GM12878 (cell line): ENCODE measurements at regions not wholly inside any gene's neighbourhood (a gene's known extent, or its start where the extent isn't known, plus 50 kb on each side); places are given as distances from the start of the nearest gene placed in this dataset.

Experiments used
- ATAC-seq: fragments of 200-7000 bp; cut with Tn5 transposase; 3 replicates; pipeline ENCODE4 v1.9.1; 2020; ENCODE audit warnings: mild to moderate bottlenecking, moderate library complexity
- BruUV-seq: library from RNA; stranded (reverse); fragments of 400-500 nt; replicated peaks from 2 replicates; lab custom pipeline; 2021; lab: Mats Ljungman, UMichigan
- CTCF ChIA-PET: fragments of 300-600 bp; sonication (Branson Sonifier 250); formaldehyde crosslinking; extraction: SDS; loops from one replicate; lab custom pipeline; 2021; ENCODE audit warnings: inconsistent platforms; lab: Yijun Ruan, JAX
- POLR2A ChIA-PET: fragments of 350-600 bp; formaldehyde crosslinking; extraction: SDS; loops from one replicate; lab custom pipeline; 2021; ENCODE audit warnings: inconsistent platforms; lab: Charles Lee
- RAD21 ChIA-PET: fragments of 300-600 bp; sonication (Branson Sonifier 250); formaldehyde crosslinking; loops from one replicate; lab custom pipeline; 2023; ENCODE audit warnings: antibody characterized with exemption; ENCODE audit not compliant: unreplicated experiment; lab: Charles Lee
- SMC1A ChIA-PET: fragments of 300-600 bp; sonication (Branson Sonifier 250); formaldehyde crosslinking; loops from one replicate; lab custom pipeline; 2023; ENCODE audit not compliant: unreplicated experiment, uncharacterized antibody; lab: Charles Lee
- DNase-seq: peaks from one replicate; pipeline ENCODE4 v3.0.0-alpha.2; 2011; ENCODE audit warnings: low read depth, low spot score
- FAIRE-seq: peaks from 3 replicates; lab custom pipeline; 2011; peaks lifted over from hg19 to GRCh38; lab: Jason Lieb, UNC
- H2AFZ ChIP-seq: 2 replicates; pipeline ENCODE4 v1.6.0; 2011; ENCODE audit warnings: low read depth, low read length, control low read depth; ENCODE audit not compliant: control insufficient read depth
- H3K27ac ChIP-seq: 2 replicates; pipeline ENCODE4 v1.5.1; 2011; ENCODE audit warnings: control low read depth; ENCODE audit not compliant: control insufficient read depth, insufficient read depth
- H3K27me3 ChIP-seq, 2 experiments: replicated peaks in 1 of 2; 2 replicates each; pipeline versions ENCODE4 v1.6.0 to v1.6.1; 2011; ENCODE audit warnings: low read length in 1 of 2; ENCODE audit not compliant: control insufficient read depth in 2 of 2, insufficient read depth in 2 of 2
- H3K36me3 ChIP-seq, 2 experiments: 2 replicates each; pipeline ENCODE4 v1.5.1; 2011; ENCODE audit warnings: low read length in 1 of 2; ENCODE audit not compliant: control insufficient read depth in 2 of 2, insufficient read depth in 2 of 2
- H3K4me1 ChIP-seq: 2 replicates; pipeline ENCODE4 v1.6.1; 2011; ENCODE audit warnings: mild to moderate bottlenecking, low read length, moderate library complexity, mixed read lengths; ENCODE audit not compliant: control insufficient read depth, insufficient read depth
- H3K4me2 ChIP-seq: 2 replicates; pipeline ENCODE4 v1.6.0; 2011; ENCODE audit warnings: control low read depth; ENCODE audit not compliant: control insufficient read depth, insufficient read depth
- H3K4me3 ChIP-seq: fragments of 200-600 bp; sonication (generic); 2 replicates; pipeline ENCODE4 v1.5.1; 2016
- H3K79me2 ChIP-seq: 2 replicates; pipeline ENCODE4 v1.6.0; 2011; ENCODE audit warnings: low read length; ENCODE audit not compliant: control insufficient read depth, insufficient read depth
- H3K9ac ChIP-seq: 2 replicates; pipeline ENCODE4 v1.8.0; 2011; ENCODE audit warnings: low read length, control low read depth, mixed read lengths; ENCODE audit not compliant: control insufficient read depth, insufficient read depth
- H3K9me3 ChIP-seq: replicated peaks from 3 replicates; pipeline ENCODE4 v1.5.1; 2011; ENCODE audit warnings: mild to moderate bottlenecking, low read length; ENCODE audit not compliant: control insufficient read depth, insufficient read depth
- H4K20me1 ChIP-seq: 2 replicates; pipeline ENCODE4 v1.6.0; 2011; ENCODE audit not compliant: control insufficient read depth, insufficient read depth
- BMI1 ChIP-seq: fragments of 450-650 bp; IDR thresholded peaks from 2 replicates; pipeline ENCODE4 v1.6.1; 2016; ENCODE audit warnings: mild to moderate bottlenecking, moderate library complexity, borderline replicate concordance
- CREB1 ChIP-seq: IDR thresholded peaks from 2 replicates; pipeline ENCODE4 v1.6.1; 2012; ENCODE audit warnings: low read depth, mild to moderate bottlenecking, inconsistent platforms
- KAT2A ChIP-seq: conservative IDR thresholded peaks from 2 replicates; pipeline ENCODE4 v1.6.1; 2011; ENCODE audit warnings: low read depth, low read length; ENCODE audit not compliant: control insufficient read depth
- MYB ChIP-seq: fragments of 150-350 bp; IDR thresholded peaks from 2 replicates; pipeline ENCODE4 v1.6.1; 2014; ENCODE audit warnings: mild to moderate bottlenecking, low read depth, low read length, borderline replicate concordance
- NFIC ChIP-seq: IDR thresholded peaks from 2 replicates; pipeline ENCODE4 v1.6.1; 2012; ENCODE audit warnings: low read depth, mild to moderate bottlenecking, inconsistent platforms, low read length, moderate library complexity
- NR2C1 ChIP-seq: fragments of 450-650 bp; IDR thresholded peaks from 2 replicates; pipeline ENCODE4 v1.6.1; 2017; ENCODE audit warnings: antibody characterized with exemption, mild to moderate bottlenecking, moderate library complexity
- TCF12 ChIP-seq: IDR thresholded peaks from 2 replicates; pipeline ENCODE4 v1.6.1; 2011; ENCODE audit warnings: low read depth, mild to moderate bottlenecking, low read length
- ZNF217 ChIP-seq: fragments of 450-650 bp; IDR thresholded peaks from 2 replicates; pipeline ENCODE4 v1.6.1; 2017; ENCODE audit warnings: antibody characterized with exemption, mild to moderate bottlenecking
- WGBS: methylation state at CpG from one replicate; pipeline ENCODE4 v1.1.6; 2016; ENCODE audit warnings: low lambda C conversion rate; ENCODE audit not compliant: insufficient replicate concordance, insufficient coverage; ENCODE audit errors: missing lambda C conversion rate; 5-methylcytosine and 5-hydroxymethylcytosine counted together
- in situ Hi-C: fragments of 300-500 bp; cut with MboI; formaldehyde crosslinking; loops from 9 replicates; pipeline ENCODE4 v1.14.3; 2018; ENCODE audit warnings: mixed read lengths
- intact Hi-C: fragments of 100-400 bp; cut with micrococcal nuclease; formaldehyde crosslinking; loops from one replicate; pipeline ENCODE4 v1.14.2; 2022; ENCODE audit not compliant: unreplicated experiment
- TF ChIP-seq, protein P1 (sequence below): IDR thresholded peaks from 2 replicates; pipeline ENCODE4 v1.6.1; 2011; ENCODE audit warnings: low read depth, mild to moderate bottlenecking, low read length, moderate library complexity, borderline replicate concordance; ENCODE audit errors: extremely low read depth
- TF ChIP-seq, protein P2 (sequence below): IDR thresholded peaks from 2 replicates; pipeline ENCODE4 v1.6.1; 2012; ENCODE audit warnings: low read depth, low read length, improper control_type of control experiment
- TF ChIP-seq, protein P3 (sequence below): fragments of 450-650 bp; IDR thresholded peaks from 2 replicates; pipeline ENCODE4 v1.6.1; 2016; ENCODE audit warnings: mild to moderate bottlenecking

GRCh38 chr2:173661586-173661985 is 303.6 kb downstream of the SP3 start:
- FAIRE-seq (no peak), DNase-seq (no peak), ATAC-seq (no peak)
- Histone ChIP-seq H3K4me2 (no peak overlapping the region), H3K36me3 (no peaks in the 10 kb centered on the region), H3K79me2 (no peaks in the 10 kb centered on the region), H3K27me3 (peaks cover 3 to 4% of the 10 kb centered on the region in 2 experiments; a peak in 2 of 4 replicates), H3K27ac (no peak overlapping the region), H4K20me1 (no peaks in the 10 kb centered on the region), H3K4me3 (no peak overlapping the region), H3K9me3 (no peaks in the 10 kb centered on the region), H3K4me1 (no peaks in the 10 kb centered on the region), H3K9ac (no peak overlapping the region), H2AFZ (no peak overlapping the region)
- intact Hi-C loops, result no loop called here
- in situ Hi-C loops, result no loop called here
- 8% methylated on average over 2 of the region's 2 CpGs for WGBS
- ChIA-PET RAD21 (no interaction called here), SMC1A (no interaction called here), POLR2A (no interaction called here), CTCF (interaction anchor here (0.7 kb wide), 1 partner anchor 26 kb away, joined by 3 read pairs; no protein-coding TSS in a partner anchor)
- TF ChIP-seq CREB1, result no peak
- TF ChIP-seq, protein P1, sequence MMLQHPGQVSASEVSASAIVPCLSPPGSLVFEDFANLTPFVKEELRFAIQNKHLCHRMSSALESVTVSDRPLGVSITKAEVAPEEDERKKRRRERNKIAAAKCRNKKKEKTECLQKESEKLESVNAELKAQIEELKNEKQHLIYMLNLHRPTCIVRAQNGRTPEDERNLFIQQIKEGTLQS, result no peak
- TF ChIP-seq, protein P2, sequence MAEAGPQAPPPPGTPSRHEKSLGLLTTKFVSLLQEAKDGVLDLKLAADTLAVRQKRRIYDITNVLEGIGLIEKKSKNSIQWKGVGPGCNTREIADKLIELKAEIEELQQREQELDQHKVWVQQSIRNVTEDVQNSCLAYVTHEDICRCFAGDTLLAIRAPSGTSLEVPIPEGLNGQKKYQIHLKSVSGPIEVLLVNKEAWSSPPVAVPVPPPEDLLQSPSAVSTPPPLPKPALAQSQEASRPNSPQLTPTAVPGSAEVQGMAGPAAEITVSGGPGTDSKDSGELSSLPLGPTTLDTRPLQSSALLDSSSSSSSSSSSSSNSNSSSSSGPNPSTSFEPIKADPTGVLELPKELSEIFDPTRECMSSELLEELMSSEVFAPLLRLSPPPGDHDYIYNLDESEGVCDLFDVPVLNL, result no peak
- TF ChIP-seq NR2C1, result no peak
- no peak for TF ChIP-seq NFIC
- TF ChIP-seq KAT2A, result no peak
- TF ChIP-seq MYB, result no peak
- TF ChIP-seq, protein P3, sequence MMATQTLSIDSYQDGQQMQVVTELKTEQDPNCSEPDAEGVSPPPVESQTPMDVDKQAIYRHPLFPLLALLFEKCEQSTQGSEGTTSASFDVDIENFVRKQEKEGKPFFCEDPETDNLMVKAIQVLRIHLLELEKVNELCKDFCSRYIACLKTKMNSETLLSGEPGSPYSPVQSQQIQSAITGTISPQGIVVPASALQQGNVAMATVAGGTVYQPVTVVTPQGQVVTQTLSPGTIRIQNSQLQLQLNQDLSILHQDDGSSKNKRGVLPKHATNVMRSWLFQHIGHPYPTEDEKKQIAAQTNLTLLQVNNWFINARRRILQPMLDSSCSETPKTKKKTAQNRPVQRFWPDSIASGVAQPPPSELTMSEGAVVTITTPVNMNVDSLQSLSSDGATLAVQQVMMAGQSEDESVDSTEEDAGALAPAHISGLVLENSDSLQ, result no peak
- no peak for TF ChIP-seq BMI1
- TF ChIP-seq TCF12, result no peak
- TF ChIP-seq ZNF217, result no peak
- BruUV-seq, result no TSS peak
